HG02678 (cell line): ENCODE measurements at regions not wholly inside any gene's neighbourhood (a gene's known extent, or its start where the extent isn't known, plus 50 kb on each side); places are given as distances from the start of the nearest gene placed in this dataset.
"Not testable (repeated sequence)": the region's sequence is repeated elsewhere in the genome, so short reads cannot be mapped to it uniquely, and the experiment has no call there.

Source experiments
- ATAC-seq: cut with Tn5 transposase; IDR thresholded peaks from one replicate; pipeline ENCODE4 v1.9.1; 2021; ENCODE audit warnings: mild to moderate bottlenecking, moderate library complexity; ENCODE audit not compliant: unreplicated experiment

GRCh38 chr5:109580225-109580624 is 109.5 kb upstream of the MAN2A1 start:
- no peak for ATAC-seq

- ATAC-seq, result no peak
Measured at GRCh38 chr5:109575506-109575905, 114.2 kb upstream of the MAN2A1 start.

GRCh38 chr5:109574985-109575384 is 114.7 kb upstream of the MAN2A1 start:
- ATAC-seq, result no peak

- no peak for ATAC-seq
Measured at GRCh38 chr5:109573766-109574165, 116.0 kb upstream of the MAN2A1 start.

GRCh38 chr5:109573256-109573655 is 116.5 kb upstream of the MAN2A1 start:
- no peak for ATAC-seq

- no peak for ATAC-seq
Measured at GRCh38 chr5:109571785-109572184, 117.9 kb upstream of the MAN2A1 start.

GRCh38 chr5:109570362-109570874 is 119.3 kb upstream of the MAN2A1 start:
- ATAC-seq, result no peak

GRCh38 chr5:109567374-109568044 is 122.2 kb upstream of the MAN2A1 start:
- ATAC-seq, result no peak

- ATAC-seq, result no peak
Measured at GRCh38 chr5:109566361-109566760, 123.4 kb upstream of the MAN2A1 start.

GRCh38 chr5:109563739-109564138 is 126.0 kb upstream of the MAN2A1 start:
- no peak for ATAC-seq

GRCh38 chr5:109563189-109563588 is 126.5 kb upstream of the MAN2A1 start:
- ATAC-seq, result no peak

- ATAC-seq, result no peak
Measured at GRCh38 chr5:109562441-109562840, 127.3 kb upstream of the MAN2A1 start.

GRCh38 chr5:109561447-109561846 is 128.3 kb upstream of the MAN2A1 start:
- no peak for ATAC-seq

GRCh38 chr5:109560554-109560953 is 129.2 kb upstream of the MAN2A1 start:
- ATAC-seq, result no peak

GRCh38 chr5:109558952-109559351 is 130.8 kb upstream of the MAN2A1 start:
- ATAC-seq, result no peak

GRCh38 chr5:109558364-109558763 is 131.4 kb upstream of the MAN2A1 start:
- no peak for ATAC-seq

GRCh38 chr5:109553846-109554245 is 135.9 kb upstream of the MAN2A1 start:
- ATAC-seq, result no peak

GRCh38 chr5:109551234-109551633 is 138.5 kb upstream of the MAN2A1 start:
- ATAC-seq, result not testable (repeated sequence)

- ATAC-seq, result no peak
Measured at GRCh38 chr5:109550077-109550476, 139.7 kb upstream of the MAN2A1 start.

GRCh38 chr5:109546461-109546860 is 136.7 kb upstream of the PJA2 start:
- ATAC-seq, result no peak

GRCh38 chr5:109544873-109545272 is 135.1 kb upstream of the PJA2 start:
- ATAC-seq, result not testable (repeated sequence)

- ATAC-seq, result not testable (repeated sequence)
Measured at GRCh38 chr5:109538692-109539091, 128.9 kb upstream of the PJA2 start.

- ATAC-seq, result not testable (repeated sequence)
Measured at GRCh38 chr5:109535090-109535489, 125.3 kb upstream of the PJA2 start.
